ENCODE measurements at regions not wholly inside any gene's neighbourhood (a gene's known extent, or its start where the extent isn't known, plus 50 kb on each side); places are given as distances from the start of the nearest gene placed in this dataset.
"Not testable (repeated sequence)": the region's sequence is repeated elsewhere in the genome, so short reads cannot be mapped to it uniquely, and the experiment has no call there.

GRCh38 chr1:203406446-203407045 lies 55.6 kb upstream of the FMOD start:
- in situ Hi-C loops (cut with HindIII; ENCODE audit: low sequenced_read_pairs): no loop called here
- TF ChIP-seq, protein P1, sequence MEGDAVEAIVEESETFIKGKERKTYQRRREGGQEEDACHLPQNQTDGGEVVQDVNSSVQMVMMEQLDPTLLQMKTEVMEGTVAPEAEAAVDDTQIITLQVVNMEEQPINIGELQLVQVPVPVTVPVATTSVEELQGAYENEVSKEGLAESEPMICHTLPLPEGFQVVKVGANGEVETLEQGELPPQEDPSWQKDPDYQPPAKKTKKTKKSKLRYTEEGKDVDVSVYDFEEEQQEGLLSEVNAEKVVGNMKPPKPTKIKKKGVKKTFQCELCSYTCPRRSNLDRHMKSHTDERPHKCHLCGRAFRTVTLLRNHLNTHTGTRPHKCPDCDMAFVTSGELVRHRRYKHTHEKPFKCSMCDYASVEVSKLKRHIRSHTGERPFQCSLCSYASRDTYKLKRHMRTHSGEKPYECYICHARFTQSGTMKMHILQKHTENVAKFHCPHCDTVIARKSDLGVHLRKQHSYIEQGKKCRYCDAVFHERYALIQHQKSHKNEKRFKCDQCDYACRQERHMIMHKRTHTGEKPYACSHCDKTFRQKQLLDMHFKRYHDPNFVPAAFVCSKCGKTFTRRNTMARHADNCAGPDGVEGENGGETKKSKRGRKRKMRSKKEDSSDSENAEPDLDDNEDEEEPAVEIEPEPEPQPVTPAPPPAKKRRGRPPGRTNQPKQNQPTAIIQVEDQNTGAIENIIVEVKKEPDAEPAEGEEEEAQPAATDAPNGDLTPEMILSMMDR (IDR thresholded peaks at IDR 0.05; ENCODE audit: low read depth, low read length, missing control alignments): no peak
- no peak overlapping the region for H3K4me3 ChIP-seq (ENCODE audit: low read depth, low read length)
- DNase-seq (ENCODE audit: low read depth): no peak

GRCh38 chr1:203407296-203407695 lies 56.4 kb upstream of the FMOD start:
- no peak for DNase-seq (ENCODE audit: low read depth)
- in situ Hi-C loops (cut with HindIII; ENCODE audit: low sequenced_read_pairs): no loop called here
- TF ChIP-seq, protein P1 (IDR thresholded peaks at IDR 0.05; ENCODE audit: low read depth, low read length, missing control alignments): no peak
- no peak overlapping the region for H3K4me3 ChIP-seq (ENCODE audit: low read depth, low read length)

- TF ChIP-seq, protein P1 (IDR thresholded peaks at IDR 0.05; ENCODE audit: low read depth, low read length, missing control alignments): no peak
- in situ Hi-C loops (cut with HindIII; ENCODE audit: low sequenced_read_pairs): no loop called here
- no peak overlapping the region for H3K4me3 ChIP-seq (ENCODE audit: low read depth, low read length)
- DNase-seq (ENCODE audit: low read depth): peak; percentile 23
Measured at GRCh38 chr1:203408486-203409481, 57.9 kb upstream of the FMOD start.

DNA sequence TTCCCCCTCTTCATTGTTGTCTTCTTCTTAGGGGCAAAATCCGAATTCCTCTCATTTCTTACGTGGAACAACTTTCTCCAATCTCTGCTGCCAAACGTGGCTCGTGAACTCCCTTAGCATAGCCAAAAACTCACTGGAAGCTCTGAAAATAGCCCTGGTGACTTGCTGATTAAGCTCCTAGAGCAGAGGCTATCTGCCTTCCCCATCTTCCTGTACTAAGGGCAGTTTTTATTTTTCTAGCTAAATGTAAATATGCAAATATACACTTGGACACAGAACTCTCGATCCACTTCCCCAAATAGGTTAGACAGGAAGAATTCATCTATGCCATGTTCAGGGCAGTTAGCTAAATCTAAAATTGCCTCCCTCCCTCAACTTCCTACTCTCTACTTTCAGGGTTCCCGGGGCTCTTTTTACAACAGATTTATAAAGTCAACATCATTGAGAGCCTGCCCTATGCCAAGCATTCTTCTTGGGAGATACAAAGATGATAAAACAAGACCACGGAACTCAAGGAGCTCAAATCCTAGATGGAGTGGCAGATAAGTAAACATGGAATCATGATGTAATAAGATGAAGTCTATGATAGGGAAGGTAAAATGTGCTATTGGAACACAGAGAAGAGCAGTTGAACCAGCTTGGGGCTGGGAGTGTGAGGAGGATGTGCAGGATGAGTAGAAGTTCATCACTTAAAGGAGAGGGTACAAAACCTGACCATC lies 59.4 kb upstream of the FMOD start:
- TF ChIP-seq, protein P1 (IDR thresholded peaks at IDR 0.05; ENCODE audit: low read depth, low read length, missing control alignments): no peak
- H3K4me3 ChIP-seq (ENCODE audit: low read depth, low read length): no peak overlapping the region
- in situ Hi-C loops (cut with HindIII; ENCODE audit: low sequenced_read_pairs): no loop called here
- DNase-seq (ENCODE audit: low read depth): no peak

DNA sequence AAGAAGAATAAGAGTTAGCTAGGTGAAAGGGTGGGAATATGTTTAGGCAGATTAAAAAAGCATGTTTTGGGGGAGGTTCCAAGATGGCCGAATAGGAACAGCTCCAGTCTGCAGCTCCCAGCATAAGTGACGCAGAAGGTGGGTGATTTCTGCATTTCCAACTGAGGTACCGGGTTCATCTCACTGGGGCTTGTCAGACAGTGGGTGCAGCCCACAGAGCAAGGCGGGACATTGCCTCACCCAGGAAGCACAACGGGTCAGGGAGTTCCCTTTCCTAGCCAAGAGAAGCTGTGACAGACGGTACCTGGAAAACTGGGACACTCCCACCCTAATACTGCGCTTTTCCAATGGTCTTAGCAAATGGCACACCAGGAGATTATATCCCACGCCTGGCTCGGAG lies 60.5 kb upstream of the FMOD start:
- H3K4me3 ChIP-seq (ENCODE audit: low read depth, low read length); DNase-seq (ENCODE audit: low read depth); in situ Hi-C loops (cut with HindIII; ENCODE audit: low sequenced_read_pairs): not testable (repeated sequence)

DNA sequence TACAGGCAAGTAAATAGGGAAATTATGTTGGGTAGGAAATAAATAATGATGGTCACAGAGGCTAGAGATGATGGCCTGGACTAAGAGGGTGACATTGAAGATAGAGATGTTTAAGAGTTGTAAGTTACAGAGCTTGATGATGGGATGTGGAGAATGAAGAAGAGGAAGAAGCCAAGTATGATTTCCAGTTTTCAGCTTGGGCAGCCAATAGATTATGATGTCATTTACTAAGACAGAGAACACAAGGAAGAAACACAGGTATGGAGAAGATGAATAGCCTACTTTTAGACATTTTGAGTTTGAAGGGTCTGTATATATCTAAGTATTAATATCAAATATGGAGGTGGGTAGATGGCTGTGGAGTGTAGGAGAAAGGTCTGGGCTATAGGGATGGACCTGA lies 56.0 kb upstream of the PRELP start:
- H3K4me3 ChIP-seq (ENCODE audit: low read depth, low read length): no peak overlapping the region
- in situ Hi-C loops (cut with HindIII; ENCODE audit: low sequenced_read_pairs): no loop called here
- no peak for DNase-seq (ENCODE audit: low read depth)
- TF ChIP-seq, protein P1 (IDR thresholded peaks at IDR 0.05; ENCODE audit: low read depth, low read length, missing control alignments): no peak
